ENCODE measurements at regions not wholly inside any gene's neighbourhood (a gene's known extent, or its start where the extent isn't known, plus 50 kb on each side); places are given as distances from the start of the nearest gene placed in this dataset.

GRCh38 chr13:91200486-91200885 lies 147.0 kb upstream of the MIR17HG start:
- DNase-seq (ENCODE audit: low read depth in 2 of 2): no peak

DNA sequence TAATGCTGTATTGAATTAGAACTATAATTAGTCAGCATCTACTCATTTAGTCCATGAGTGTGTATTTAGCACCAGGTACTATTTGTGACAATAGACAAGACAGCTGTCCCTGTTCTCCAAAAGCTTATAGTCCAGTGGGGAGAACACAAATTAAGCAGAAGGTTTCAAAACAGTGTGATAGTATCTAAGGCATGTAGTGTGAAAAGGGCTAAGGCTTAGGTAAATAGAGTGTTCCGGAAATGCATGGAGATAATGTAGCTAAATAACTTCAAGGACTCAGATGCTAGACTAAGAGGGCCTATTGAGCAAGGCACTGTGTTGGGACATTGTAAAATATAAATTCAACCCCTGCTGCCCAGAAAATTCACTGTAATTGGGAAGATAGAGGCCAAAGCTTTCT lies 144.1 kb upstream of the MIR17HG start:
- no peak for DNase-seq (ENCODE audit: low read depth in 2 of 2)

GRCh38 chr13:91207261-91207660 lies 140.2 kb upstream of the MIR17HG start:
- no peak for DNase-seq (ENCODE audit: low read depth in 2 of 2)

DNA sequence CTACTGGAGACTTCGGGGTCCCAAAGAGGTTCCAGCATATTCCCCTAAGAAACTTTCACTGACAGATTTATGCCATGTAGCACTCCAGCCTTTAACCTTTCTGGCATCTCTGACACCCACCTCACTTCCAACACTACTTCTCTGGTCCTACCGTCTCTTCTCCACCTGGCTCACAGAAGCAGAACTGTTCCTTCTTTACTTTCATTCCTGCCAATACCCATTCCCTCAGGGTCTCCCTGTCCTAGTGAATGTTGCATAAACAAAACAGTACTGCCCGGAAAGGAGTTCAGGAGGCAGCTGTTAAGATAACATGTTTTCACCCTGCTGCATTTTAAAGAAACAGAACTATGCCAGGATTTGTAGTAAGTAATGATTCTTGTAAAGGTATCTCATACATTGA lies 136.0 kb upstream of the MIR17HG start:
- DNase-seq (ENCODE audit: low read depth in 2 of 2): no peak

GRCh38 chr13:91212231-91212630 lies 135.3 kb upstream of the MIR17HG start:
- DNase-seq (ENCODE audit: low read depth in 2 of 2): no peak

DNA sequence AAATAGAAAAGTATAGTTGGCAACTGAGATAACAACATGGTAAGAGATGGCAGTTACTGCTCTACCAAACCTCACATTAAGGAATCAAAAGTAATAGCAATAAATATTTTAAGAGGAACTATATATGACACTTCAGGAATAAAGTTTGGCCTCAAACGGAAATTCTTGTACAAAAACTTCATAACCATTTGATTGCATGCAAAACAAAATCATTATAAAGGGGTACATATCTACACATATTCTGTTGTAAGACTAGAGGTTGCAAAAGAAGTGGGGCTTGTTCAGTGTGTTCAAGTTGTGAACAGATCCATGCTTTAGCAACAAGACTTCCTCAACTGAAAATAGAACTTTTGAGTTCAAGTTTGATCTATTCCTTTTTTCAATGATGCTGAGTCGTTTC lies 133.5 kb upstream of the MIR17HG start:
- DNase-seq (ENCODE audit: low read depth in 2 of 2): no peak

- DNase-seq (ENCODE audit: low read depth in 2 of 2): no peak
Observed at GRCh38 chr13:91216928-91217700, 130.4 kb upstream of the MIR17HG start.

GRCh38 chr13:91219201-91219600 lies 128.3 kb upstream of the MIR17HG start:
- no peak for DNase-seq (ENCODE audit: low read depth in 2 of 2)

DNA sequence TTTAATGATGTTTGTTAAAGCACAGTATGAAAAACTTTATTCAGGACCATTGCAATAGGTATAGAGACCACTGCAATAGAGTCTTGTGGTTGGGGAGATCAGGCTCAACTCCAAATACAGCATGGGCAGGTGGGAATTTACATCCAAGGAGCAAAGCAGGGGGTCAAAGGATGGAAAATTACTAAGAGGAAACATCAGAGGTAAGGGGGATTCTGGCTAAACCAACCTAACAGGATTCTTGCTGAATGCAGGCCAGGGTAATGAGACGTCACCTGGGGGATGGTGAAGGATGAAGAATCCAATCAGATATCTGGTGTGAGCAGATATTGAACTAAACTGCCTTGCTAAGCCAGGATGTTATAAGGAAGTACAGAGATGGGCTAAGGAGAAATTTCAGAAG lies 126.6 kb upstream of the MIR17HG start:
- DNase-seq (ENCODE audit: low read depth in 2 of 2): no peak

- DNase-seq (ENCODE audit: low read depth in 2 of 2): no peak
Observed at GRCh38 chr13:91228108-91228507, 119.4 kb upstream of the MIR17HG start.

DNA sequence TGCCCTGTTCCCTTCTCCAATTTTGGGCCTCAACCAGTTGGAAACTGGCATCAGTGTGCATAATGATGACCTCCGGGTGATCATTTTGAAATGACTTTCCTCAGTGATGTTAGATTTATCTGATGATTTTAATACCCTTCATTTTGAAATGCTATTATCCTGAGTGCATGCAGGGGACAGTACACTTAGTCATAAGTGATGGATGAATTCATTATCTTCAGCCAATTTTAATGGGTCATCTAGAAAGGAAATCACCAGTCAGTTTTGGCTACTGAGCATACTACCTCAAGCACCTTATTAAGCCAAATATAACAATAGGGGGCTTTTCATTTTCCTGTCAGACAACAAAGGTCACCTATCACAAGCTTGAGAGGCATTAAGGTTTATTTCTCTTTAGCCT lies 118.5 kb upstream of the MIR17HG start:
- DNase-seq (ENCODE audit: low read depth in 2 of 2): no peak

GRCh38 chr13:91232716-91233115 lies 114.8 kb upstream of the MIR17HG start:
- no peak for DNase-seq (ENCODE audit: low read depth in 2 of 2)

- no peak for DNase-seq (ENCODE audit: low read depth in 2 of 2)
Observed at GRCh38 chr13:91233291-91233690, 114.2 kb upstream of the MIR17HG start.

- DNase-seq (ENCODE audit: low read depth in 2 of 2): no peak
Observed at GRCh38 chr13:91236182-91236581, 111.3 kb upstream of the MIR17HG start.

GRCh38 chr13:91236921-91237320 lies 110.6 kb upstream of the MIR17HG start:
- no peak for DNase-seq (ENCODE audit: low read depth in 2 of 2)

- DNase-seq (ENCODE audit: low read depth in 2 of 2): no peak
Observed at GRCh38 chr13:91238036-91238435, 109.5 kb upstream of the MIR17HG start.

GRCh38 chr13:91240341-91240740 lies 107.1 kb upstream of the MIR17HG start:
- DNase-seq (ENCODE audit: low read depth in 2 of 2): no peak

DNA sequence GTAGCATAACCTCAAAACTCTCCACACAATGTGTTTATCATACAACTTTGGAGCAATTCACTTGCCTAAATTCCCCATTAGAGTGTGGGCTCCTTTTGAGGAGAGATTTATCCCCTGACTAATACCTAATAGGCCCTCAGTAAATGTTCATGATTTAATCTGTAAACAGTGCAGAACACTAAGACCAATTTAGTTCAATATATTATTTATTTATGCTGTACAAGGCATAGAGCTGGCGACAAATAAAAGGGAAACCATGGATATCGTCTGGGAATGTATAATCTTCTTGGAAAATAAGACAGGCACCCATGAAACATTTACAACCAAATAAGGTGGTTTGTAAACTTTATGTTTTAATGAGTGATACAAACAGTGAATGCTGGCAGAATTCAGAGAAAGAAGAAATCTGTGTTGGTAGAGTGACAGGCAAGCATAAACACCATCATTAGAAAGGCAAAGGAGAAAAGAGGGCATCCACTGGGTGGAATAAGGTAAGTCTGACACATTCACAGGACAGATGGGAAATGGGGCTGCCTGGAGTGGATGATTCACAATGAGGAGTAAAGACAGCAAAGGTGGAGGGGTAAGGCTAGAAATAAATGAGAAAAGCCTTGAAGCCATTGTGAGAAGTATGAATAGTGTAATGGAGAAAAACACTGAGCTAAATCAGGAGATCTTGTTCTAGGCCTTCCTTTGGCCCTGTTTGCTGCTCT lies 106.1 kb upstream of the MIR17HG start:
- no peak for DNase-seq (ENCODE audit: low read depth in 2 of 2)

DNA sequence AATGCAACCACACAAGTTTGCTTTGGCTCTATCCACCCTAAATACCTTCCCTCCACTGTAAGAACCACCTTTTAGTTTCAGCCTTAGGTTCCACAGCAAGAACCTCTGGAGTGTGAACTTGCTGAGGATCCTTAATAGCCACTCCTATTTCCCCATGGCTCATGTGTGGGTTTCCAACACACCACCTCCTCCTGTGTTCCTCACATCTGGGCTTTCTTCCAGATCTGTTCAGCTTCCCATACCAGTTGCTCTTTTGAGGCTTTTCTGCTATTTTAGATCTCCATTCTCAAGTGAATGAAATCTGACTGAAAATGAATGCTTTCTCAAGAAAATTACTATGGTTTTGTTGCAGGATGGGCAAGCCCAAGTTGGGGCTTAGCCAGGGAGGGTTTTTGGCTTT lies 104.8 kb upstream of the MIR17HG start:
- no peak for DNase-seq (ENCODE audit: low read depth in 2 of 2)

GRCh38 chr13:91245288-91245687 lies 102.2 kb upstream of the MIR17HG start:
- DNase-seq (ENCODE audit: low read depth in 2 of 2): no peak

DNA sequence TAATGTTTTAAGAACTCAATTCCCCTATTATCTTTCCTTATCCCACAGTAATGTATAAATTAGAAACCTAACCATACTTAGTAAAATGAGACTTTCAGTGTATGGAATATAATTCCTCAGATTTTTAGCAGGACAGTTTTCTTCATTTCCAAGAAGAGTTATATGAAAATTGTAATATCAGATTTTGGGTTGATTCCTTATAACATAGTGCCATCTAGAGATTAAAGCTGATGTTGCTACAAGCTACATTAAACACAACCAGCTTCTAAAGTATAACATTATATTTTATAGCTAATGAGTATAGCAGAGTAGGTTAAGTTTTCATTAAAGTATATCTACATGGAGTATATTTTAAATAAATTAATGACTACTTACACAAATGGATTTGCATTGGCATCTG lies 99.7 kb upstream of the MIR17HG start:
- no peak for DNase-seq (ENCODE audit: low read depth in 2 of 2)

GRCh38 chr13:91248249-91248648 lies 99.2 kb upstream of the MIR17HG start:
- DNase-seq (ENCODE audit: low read depth in 2 of 2): no peak

DNA sequence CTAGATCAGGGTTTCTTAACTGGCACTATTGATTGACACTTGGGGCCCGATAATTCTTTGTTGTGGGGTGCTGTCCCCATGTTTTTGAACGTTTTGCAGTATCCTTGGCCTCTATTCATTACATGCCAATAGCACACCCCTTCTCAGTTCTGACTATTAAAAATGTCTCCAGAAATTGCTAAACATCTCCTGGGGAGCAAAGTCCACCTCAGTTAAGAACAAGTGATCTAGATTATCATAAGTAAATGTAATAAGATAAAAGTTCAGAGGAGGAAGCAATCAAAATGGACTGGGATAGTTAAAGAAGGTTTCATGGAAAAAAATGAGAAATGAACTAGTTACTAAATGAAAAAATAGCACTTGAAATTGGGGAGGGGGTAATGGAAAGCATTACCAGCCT lies 98.1 kb upstream of the MIR17HG start:
- DNase-seq (ENCODE audit: low read depth in 2 of 2): no peak

- no peak for DNase-seq (ENCODE audit: low read depth in 2 of 2)
Observed at GRCh38 chr13:91249861-91250260, 97.6 kb upstream of the MIR17HG start.

All from fibroblast of skin of left quadriceps (primary cell).